ENCODE measurements at regions not wholly inside any gene's neighbourhood (a gene's known extent, or its start where the extent isn't known, plus 50 kb on each side); places are given as distances from the start of the nearest gene placed in this dataset.

- Histone ChIP-seq H3K4me1 (no peaks in the 10 kb centered on the region), H3K27me3 (no peaks in the 10 kb centered on the region), H3K36me3 (no peaks in the 10 kb centered on the region), H3K27ac (no peak overlapping the region), H3K9me3 (no peaks in the 10 kb centered on the region), H3K4me3 (no peak overlapping the region)
- intact Hi-C loops (cut with DNase I) = no loop called here
- no peak for DNase-seq
- no peak for TF ChIP-seq CTCF (IDR thresholded peaks at IDR 0.05)
- TF ChIP-seq POLR2A (IDR thresholded peaks at IDR 0.05) = no peak
- 63 to 81% methylated on average over 2 of the region's 2 CpGs for WGBS, 2 donors
Observed at GRCh38 chr13:65414187-65414586, 1815.9 kb downstream of the PCDH9 start.

- no peak for DNase-seq
- Histone ChIP-seq H3K27me3 (no peaks in the 10 kb centered on the region), H3K9me3 (no peaks in the 10 kb centered on the region), H3K36me3 (no peaks in the 10 kb centered on the region), H3K4me1 (no peaks in the 10 kb centered on the region), H3K27ac (no peak overlapping the region), H3K4me3 (no peak overlapping the region)
- 46 to 79% methylated on average over 2 of the region's 2 CpGs for WGBS, 2 donors
- TF ChIP-seq POLR2A (IDR thresholded peaks at IDR 0.05) (no peak), CTCF (IDR thresholded peaks at IDR 0.05) (no peak)
- intact Hi-C loops (cut with DNase I) = no loop called here
Observed at GRCh38 chr13:65411521-65411920, 1818.6 kb downstream of the PCDH9 start.

GRCh38 chr13:65410791-65411190, 1819.3 kb downstream of the PCDH9 start:
- WGBS, 2 donors = 75% methylated on average over 3 of the region's 3 CpGs

GRCh38 chr13:65401315-65401714, 1828.8 kb downstream of the PCDH9 start:
- no peaks in the 10 kb centered on the region for H3K4me1 ChIP-seq
- H3K4me3 ChIP-seq = no peak overlapping the region
- H3K9me3 ChIP-seq = no peaks in the 10 kb centered on the region
- intact Hi-C loops (cut with DNase I) = no loop called here
- DNase-seq = no peak
- TF ChIP-seq POLR2A (IDR thresholded peaks at IDR 0.05) = no peak
- TF ChIP-seq CTCF (IDR thresholded peaks at IDR 0.05) = no peak
- H3K27me3 ChIP-seq = no peaks in the 10 kb centered on the region
- no peaks in the 10 kb centered on the region for H3K36me3 ChIP-seq
- H3K27ac ChIP-seq = no peak overlapping the region

More at GRCh38 chr13:65410791-65411190, 1819.3 kb downstream of the PCDH9 start:
- Histone ChIP-seq H3K9me3 (no peaks in the 10 kb centered on the region), H3K27me3 (no peaks in the 10 kb centered on the region), H3K27ac (no peak overlapping the region), H3K4me1 (no peaks in the 10 kb centered on the region), H3K4me3 (no peak overlapping the region), H3K36me3 (no peaks in the 10 kb centered on the region)
- no peak for DNase-seq
- TF ChIP-seq POLR2A (IDR thresholded peaks at IDR 0.05) (no peak), CTCF (IDR thresholded peaks at IDR 0.05) (no peak)
- intact Hi-C loops (cut with DNase I) = no loop called here

GRCh38 chr13:65400702-65401101, 1829.4 kb downstream of the PCDH9 start:
- H3K9me3 ChIP-seq = no peaks in the 10 kb centered on the region
- no peak for DNase-seq
- H3K4me3 ChIP-seq = no peak overlapping the region
- TF ChIP-seq CTCF (IDR thresholded peaks at IDR 0.05) (no peak), POLR2A (IDR thresholded peaks at IDR 0.05) (no peak)
- no peaks in the 10 kb centered on the region for H3K4me1 ChIP-seq
- 61 to 69% methylated on average over 2 of the region's 2 CpGs for WGBS, 2 donors
- intact Hi-C loops (cut with DNase I) = no loop called here
- no peaks in the 10 kb centered on the region for H3K36me3 ChIP-seq
- H3K27me3 ChIP-seq = no peaks in the 10 kb centered on the region
- H3K27ac ChIP-seq = no peak overlapping the region
